Prostate gland (tissue), 2 donors: ENCODE measurements at regions not wholly inside any gene's neighbourhood (a gene's known extent, or its start where the extent isn't known, plus 50 kb on each side); places are given as distances from the start of the nearest gene placed in this dataset.

Experiments used
- DNase-seq: peaks from one replicate; pipeline ENCODE4 v3.0.0-alpha.2; 2019; ENCODE audit warnings: low spot score
- H3K27ac ChIP-seq, 2 donors: fragments of 200-600 bp; sonication (generic); 2 replicates each; pipeline ENCODE4 v1.5.1; 2017 to 2019
- H3K27me3 ChIP-seq: fragments of 200-600 bp; sonication (generic); replicated peaks from 2 replicates; pipeline ENCODE4 v1.5.1; 2019; ENCODE audit not compliant: insufficient read depth
- H3K36me3 ChIP-seq, 2 donors: fragments of 200-600 bp; sonication (generic); 1 replicate in 1 of 2; 2 replicates in 1 of 2; pipeline versions ENCODE4 v1.5.1 to v1.8.1; 2017 to 2019
- H3K4me1 ChIP-seq: fragments of 200-600 bp; sonication (generic); replicated peaks from 2 replicates; pipeline ENCODE4 v1.5.1; 2019
- H3K4me3 ChIP-seq, 2 donors: fragments of 200-600 bp; sonication (generic); 2 replicates each; pipeline ENCODE4 v1.5.1; 2017 to 2019
- H3K9me3 ChIP-seq: fragments of 200-600 bp; sonication (generic); 2 replicates; pipeline ENCODE4 v1.5.1; 2017
- CTCF ChIP-seq, 4 experiments: fragments of 200-600 bp in 2 of 4; fragments of 450-650 bp in 2 of 4; sonication (generic) in 2 of 4; IDR thresholded peaks; 1 replicate in 3 of 4; 2 replicates in 1 of 4; pipeline ENCODE4 v1.5.1; 2016 to 2019; ENCODE audit warnings: antibody characterized with exemption in 4 of 4, mild to moderate bottlenecking in 2 of 4, moderate library complexity in 2 of 4
- POLR2A ChIP-seq: fragments of 450-650 bp; IDR thresholded peaks from one replicate; pipeline ENCODE4 v1.6.1; 2016; ENCODE audit warnings: antibody characterized with exemption, mild to moderate bottlenecking
- POLR2AphosphoS5 ChIP-seq: sonication (generic); formaldehyde crosslinking; IDR thresholded peaks from one replicate; pipeline ENCODE4 v1.6.1; 2017; ENCODE audit warnings: antibody characterized with exemption
- WGBS: methylation state at CpG from one replicate; pipeline ENCODE4 v1.1.5; 2018; 5-methylcytosine and 5-hydroxymethylcytosine counted together
- intact Hi-C: fragments of 100-400 bp; cut with DNase I; formaldehyde crosslinking; loops from one replicate; pipeline ENCODE4 v1.14.2; 2022

GRCh38 chr22:48886604-48887393 lies 940.9 kb downstream of the BRD1 start:
- 71% methylated on average over 22 of the region's 22 CpGs for WGBS
- H3K27me3 ChIP-seq: peaks cover 2% of the 10 kb centered on the region
- no peak overlapping the region for H3K4me3 ChIP-seq
- H3K36me3 ChIP-seq: no peaks in the 10 kb centered on the region
- no peaks in the 10 kb centered on the region for H3K9me3 ChIP-seq
- TF ChIP-seq POLR2A (no peak), CTCF (IDR thresholded peaks at IDR 0.05) (no peak), POLR2AphosphoS5 (no peak)
- no peak overlapping the region for H3K27ac ChIP-seq
- intact Hi-C loops: no loop called here
- DNase-seq: no peak
- H3K4me1 ChIP-seq: no peaks in the 10 kb centered on the region

GRCh38 chr22:48885919-48886305 lies 941.8 kb downstream of the BRD1 start:
- peaks cover 2% of the 10 kb centered on the region for H3K27me3 ChIP-seq
- DNase-seq: no peak

DNA sequence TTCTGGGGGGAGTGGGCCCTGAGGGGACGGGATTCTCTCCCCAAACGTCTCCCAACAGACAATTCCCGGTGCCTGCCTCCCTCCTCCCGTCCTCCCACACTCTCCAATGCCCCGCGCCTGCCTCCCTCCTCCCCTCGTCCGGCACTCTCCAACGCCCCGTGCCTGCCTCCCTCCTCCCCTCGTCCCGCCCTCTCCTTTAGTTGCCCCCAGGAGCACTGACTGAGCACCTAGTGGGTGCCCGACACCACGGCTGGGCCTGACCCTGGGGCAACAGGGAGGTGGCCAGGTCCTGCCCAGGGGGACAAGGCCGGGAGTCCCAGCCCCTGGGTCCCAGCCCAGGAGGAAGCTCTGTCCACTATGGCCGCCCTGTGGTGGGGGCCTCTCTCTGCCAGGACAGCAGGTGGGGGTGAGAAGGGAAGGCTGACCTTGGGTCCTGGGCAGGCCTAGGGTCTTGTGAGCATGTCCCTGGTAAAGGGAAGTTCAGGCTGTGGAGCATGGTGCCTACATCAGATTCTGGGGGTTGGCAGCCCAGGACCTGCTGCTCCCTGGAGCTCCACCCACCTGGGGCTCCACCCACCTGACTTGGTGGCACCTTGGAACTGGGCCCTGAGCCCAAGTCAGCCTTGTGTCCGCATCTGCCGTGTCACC lies 942.3 kb downstream of the BRD1 start:
- H3K4me3 ChIP-seq: no peak overlapping the region
- no peak for DNase-seq
- H3K27ac ChIP-seq: no peak overlapping the region
- no peaks in the 10 kb centered on the region for H3K36me3 ChIP-seq
- no peaks in the 10 kb centered on the region for H3K4me1 ChIP-seq
- 45% methylated on average over 16 of the region's 18 CpGs for WGBS
- peaks cover 2% of the 10 kb centered on the region for H3K27me3 ChIP-seq
- H3K9me3 ChIP-seq: no peaks in the 10 kb centered on the region
- TF ChIP-seq POLR2A: no peak
- no peak for TF ChIP-seq POLR2AphosphoS5
- intact Hi-C loops: no loop called here

More at GRCh38 chr22:48885919-48886305, 941.8 kb downstream of the BRD1 start:
- intact Hi-C loops: no loop called here
- Histone ChIP-seq H3K27ac (no peak overlapping the region), H3K9me3 (no peaks in the 10 kb centered on the region), H3K4me3 (no peak overlapping the region), H3K36me3 (no peaks in the 10 kb centered on the region), H3K4me1 (no peaks in the 10 kb centered on the region)
- TF ChIP-seq CTCF (IDR thresholded peaks at IDR 0.05) (no peak), POLR2A (no peak), POLR2AphosphoS5 (no peak)
- WGBS: 62% methylated on average over 9 of the region's 9 CpGs

DNA sequence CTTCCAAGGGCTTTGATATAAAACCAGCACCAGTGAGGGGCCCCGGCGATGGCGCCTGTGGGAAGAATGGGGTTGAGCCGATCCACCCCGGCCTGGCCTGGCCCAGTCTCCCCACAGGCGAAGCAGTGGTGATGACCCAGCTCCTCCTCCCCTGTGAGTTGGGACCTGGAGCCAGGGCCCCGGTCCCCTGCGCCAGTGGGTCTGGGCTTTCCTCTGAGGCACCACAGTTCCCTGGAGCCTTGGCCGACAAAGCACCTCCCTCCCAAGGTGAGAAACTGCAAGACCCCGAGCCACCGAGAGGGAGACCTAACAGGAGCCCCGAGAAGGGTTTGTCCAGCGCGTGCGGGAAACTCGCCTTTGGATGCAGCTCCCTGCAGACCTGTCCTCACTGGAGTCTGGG lies 942.9 kb downstream of the BRD1 start:
- no peak overlapping the region for H3K4me3 ChIP-seq
- H3K4me1 ChIP-seq: no peaks in the 10 kb centered on the region
- no peak for TF ChIP-seq POLR2A
- no peak for TF ChIP-seq POLR2AphosphoS5
- no peak for TF ChIP-seq CTCF (IDR thresholded peaks at IDR 0.05)
- intact Hi-C loops: no loop called here
- H3K9me3 ChIP-seq: no peaks in the 10 kb centered on the region
- WGBS: 74% methylated on average over 16 of the region's 16 CpGs
- no peak for DNase-seq
- no peak overlapping the region for H3K27ac ChIP-seq
- H3K27me3 ChIP-seq: peaks cover 2% of the 10 kb centered on the region
- H3K36me3 ChIP-seq: no peaks in the 10 kb centered on the region

GRCh38 chr22:48884324-48884723 lies 943.3 kb downstream of the BRD1 start:
- WGBS: 54% methylated on average over 12 of the region's 12 CpGs
- TF ChIP-seq POLR2A (no peak), POLR2AphosphoS5 (no peak), CTCF (IDR thresholded peaks at IDR 0.05) (no peak)
- peaks cover 2% of the 10 kb centered on the region for H3K27me3 ChIP-seq
- no peaks in the 10 kb centered on the region for H3K4me1 ChIP-seq
- no peak overlapping the region for H3K4me3 ChIP-seq
- H3K36me3 ChIP-seq: no peaks in the 10 kb centered on the region
- no peak overlapping the region for H3K27ac ChIP-seq
- H3K9me3 ChIP-seq: no peaks in the 10 kb centered on the region
- no peak for DNase-seq
- intact Hi-C loops: no loop called here
